Motor neuron (in vitro differentiated cells): ENCODE measurements at regions not wholly inside any gene's neighbourhood (a gene's known extent, or its start where the extent isn't known, plus 50 kb on each side); places are given as distances from the start of the nearest gene placed in this dataset.

ENCODE experiments used
- ATAC-seq, 8 experiments: fragments of 200-7000 bp; cut with Tn5 transposase; replicated peaks in 6 of 8; 2 replicates each; pipeline ENCODE4 v1.8.0; 2021; ENCODE audit warnings: mild to moderate bottlenecking in 8 of 8, moderate library complexity in 8 of 8
- H3K27ac ChIP-seq, 2 donors: fragments of 250-450 bp; sonication (Bioruptor Pico); 2 replicates each; pipeline ENCODE4 v1.9.0; 2021; ENCODE audit warnings: antibody characterized with exemption in 2 of 2, mild to moderate bottlenecking in 2 of 2, moderate library complexity in 1 of 2
- H3K4me1 ChIP-seq, 2 donors: fragments of 250-450 bp; sonication (Bioruptor Pico); replicated peaks in 1 of 2; 2 replicates each; pipeline ENCODE4 v1.6.1; 2021; ENCODE audit warnings: antibody characterized with exemption in 2 of 2, mild to moderate bottlenecking in 2 of 2, moderate library complexity in 1 of 2
- H3K4me3 ChIP-seq, 5 donors: fragments of 250-450 bp; sonication (Bioruptor Pico); 2 replicates each; pipeline ENCODE4 v1.9.0; 2021; ENCODE audit warnings: antibody characterized with exemption in 5 of 5, mild to moderate bottlenecking in 5 of 5, moderate library complexity in 4 of 5
- WGBS, 10 experiments: fragments of 450-650 bp; shearing (Covaris generic); methylation state at CpG; one replicate each; pipeline ENCODE4 v1.0.0; 2022; 5-methylcytosine and 5-hydroxymethylcytosine counted together
- in situ Hi-C, 9 experiments: fragments of 400-800 bp; cut with MboI; loops; one replicate each; pipeline ENCODE4 v1.15.0; 2021; ENCODE audit warnings: low sequenced_read_pairs in 9 of 9, low pct_unique_long_range_greater_than_20kb in 2 of 9; ENCODE audit not compliant: unreplicated experiment in 9 of 9

GRCh38 chr9:126111556-126111955 is 215.1 kb upstream of the MVB12B start:
- 0 to 100% (median 55%) methylated on average over 1 to 5 of the region's 5 CpGs; no CpG with 5 or more reads in 5 of the 10 experiments for WGBS, 10 experiments
- Histone ChIP-seq H3K27ac (no peak overlapping the region), H3K4me1 (peaks cover 0 to 7% of the 10 kb centered on the region in 2 donors), H3K4me3 (no peak overlapping the region)
- in situ Hi-C loops = no loop called here
- ATAC-seq = no peak

GRCh38 chr9:126112135-126112720 is 214.4 kb upstream of the MVB12B start:
- no peak for ATAC-seq
- in situ Hi-C loops = no loop called here
- Histone ChIP-seq H3K27ac (no peak overlapping the region), H3K4me3 (no peak overlapping the region), H3K4me1 (peaks cover 0 to 7% of the 10 kb centered on the region in 2 donors)
- WGBS, 10 experiments = 69 to 84% (median 78%) methylated on average over 1 to 10 of the region's 11 CpGs; no CpG with 5 or more reads in 6 of the 10 experiments

GRCh38 chr9:126113176-126113575 is 213.5 kb upstream of the MVB12B start:
- WGBS, 10 experiments = 0 to 100% (median 60%) methylated on average over 1 to 2 of the region's 2 CpGs; no CpG with 5 or more reads in 5 of the 10 experiments
- in situ Hi-C loops = no loop called here
- ATAC-seq = no peak
- H3K27ac ChIP-seq = no peak overlapping the region
- no peak overlapping the region for H3K4me3 ChIP-seq
- H3K4me1 ChIP-seq = peaks cover 0 to under 1% of the 10 kb centered on the region in 2 donors

- in situ Hi-C loops = no loop called here
- H3K27ac ChIP-seq = no peak overlapping the region
- no peak overlapping the region for H3K4me3 ChIP-seq
- 11 to 93% (median 73%) methylated on average over 2 to 5 of the region's 17 CpGs; no CpG with 5 or more reads in 2 of the 10 experiments for WGBS, 10 experiments
- ATAC-seq = no peak
- no peaks in the 10 kb centered on the region for H3K4me1 ChIP-seq
These were observed 212.7 kb upstream of the MVB12B start for GRCh38 chr9:126113756-126114408.

GRCh38 chr9:126114409-126114760 is 212.2 kb upstream of the MVB12B start:
- WGBS, 10 experiments = 70% methylated on average over 2 of the region's 10 CpGs; no CpG with 5 or more reads in 9 of the 10 experiments
- in situ Hi-C loops = no loop called here
- Histone ChIP-seq H3K4me1 (no peaks in the 10 kb centered on the region), H3K4me3 (no peak overlapping the region), H3K27ac (no peak overlapping the region)
- no peak for ATAC-seq

GRCh38 chr9:126114850-126115460 is 211.7 kb upstream of the MVB12B start:
- Histone ChIP-seq H3K4me1 (no peaks in the 10 kb centered on the region), H3K27ac (no peak overlapping the region), H3K4me3 (no peak overlapping the region)
- no peak for ATAC-seq
- 32 to 92% (median 77%) methylated on average over 4 to 9 of the region's 12 CpGs; no CpG with 5 or more reads in 1 of the 10 experiments for WGBS, 10 experiments
- in situ Hi-C loops = no loop called here

- ATAC-seq = no peak
- H3K4me1 ChIP-seq = no peaks in the 10 kb centered on the region
- in situ Hi-C loops = no loop called here
- no peak overlapping the region for H3K4me3 ChIP-seq
- 38 to 100% (median 83%) methylated on average over 1 to 6 of the region's 17 CpGs; no CpG with 5 or more reads in 3 of the 10 experiments for WGBS, 10 experiments
- H3K27ac ChIP-seq = no peak overlapping the region
These were observed 210.1 kb upstream of the MVB12B start for GRCh38 chr9:126116351-126117157.

- WGBS, 10 experiments = 47 to 100% (median 92%) methylated on average over 1 to 3 of the region's 4 CpGs; no CpG with 5 or more reads in 6 of the 10 experiments
- Histone ChIP-seq H3K4me3 (no peak overlapping the region), H3K4me1 (no peaks in the 10 kb centered on the region), H3K27ac (no peak overlapping the region)
- in situ Hi-C loops = no loop called here
- ATAC-seq = no peak
These were observed 209.5 kb upstream of the MVB12B start for GRCh38 chr9:126117158-126117425.

- H3K27ac ChIP-seq = no peak overlapping the region
- ATAC-seq = no peak
- no peak overlapping the region for H3K4me3 ChIP-seq
- 58 to 100% (median 78%) methylated on average over 1 to 4 of the region's 9 CpGs; no CpG with 5 or more reads in 7 of the 10 experiments for WGBS, 10 experiments
- no peaks in the 10 kb centered on the region for H3K4me1 ChIP-seq
- in situ Hi-C loops = no loop called here
These were observed 209.0 kb upstream of the MVB12B start for GRCh38 chr9:126117631-126118030.

- in situ Hi-C loops = no loop called here
- no peak overlapping the region for H3K4me3 ChIP-seq
- no peak for ATAC-seq
- 40 to 80% (median 62%) methylated on average over 1 to 6 of the region's 6 CpGs; no CpG with 5 or more reads in 4 of the 10 experiments for WGBS, 10 experiments
- no peak overlapping the region for H3K27ac ChIP-seq
- H3K4me1 ChIP-seq = no peaks in the 10 kb centered on the region
These were observed 206.9 kb upstream of the MVB12B start for GRCh38 chr9:126119731-126120130.

- H3K4me3 ChIP-seq = no peak overlapping the region
- peaks cover 4 to 6% of the 10 kb centered on the region in 2 donors for H3K4me1 ChIP-seq
- in situ Hi-C loops = no loop called here
- ATAC-seq = no peak
- 0 to 90% (median 4%) methylated on average over 1 to 3 of the region's 4 CpGs; no CpG with 5 or more reads in 4 of the 10 experiments for WGBS, 10 experiments
- H3K27ac ChIP-seq = no peak overlapping the region
These were observed 203.6 kb upstream of the MVB12B start for GRCh38 chr9:126122901-126123616.

GRCh38 chr9:126123927-126124326 is 202.7 kb upstream of the MVB12B start:
- Histone ChIP-seq H3K27ac (no peak overlapping the region), H3K4me1 (peaks cover 4 to 6% of the 10 kb centered on the region in 2 donors), H3K4me3 (no peak overlapping the region)
- in situ Hi-C loops = no loop called here
- ATAC-seq = no peak
- WGBS, 10 experiments = 41 to 80% (median 66%) methylated on average over 1 to 5 of the region's 7 CpGs; no CpG with 5 or more reads in 2 of the 10 experiments
